ENCODE measurements at regions not wholly inside any gene's neighbourhood (a gene's known extent, or its start where the extent isn't known, plus 50 kb on each side); places are given as distances from the start of the nearest gene placed in this dataset.

DNA sequence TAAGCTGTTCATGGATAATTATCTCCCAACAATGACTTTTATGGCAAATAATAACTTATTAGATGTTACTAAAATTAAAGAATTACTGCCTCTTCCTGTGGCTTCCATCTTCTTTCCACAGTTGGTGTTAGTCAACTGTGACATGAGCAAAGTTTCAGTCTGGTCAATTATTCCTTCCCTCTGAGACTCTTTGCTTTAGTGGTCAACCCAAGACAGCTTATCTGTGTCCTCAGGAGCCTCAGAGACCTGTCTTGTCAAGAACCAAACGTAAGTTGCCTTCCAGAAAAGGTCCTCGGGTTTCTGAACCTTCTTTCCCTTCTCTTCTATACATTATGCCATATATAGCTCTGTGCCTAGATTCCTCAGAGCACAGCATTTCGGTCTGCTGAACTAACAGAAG, 263.2 kb upstream of the ZP4 start:
- no peak for TF ChIP-seq PCBP2 (optimal IDR thresholded peaks at IDR 0.05; ENCODE audit: low read depth, low read length, poor library complexity, severe bottlenecking)
- TF ChIP-seq POLR2AphosphoS5 (IDR thresholded peaks at IDR 0.05; ENCODE audit: low read depth, low read length) = no peak
- TF ChIP-seq, protein P1, sequence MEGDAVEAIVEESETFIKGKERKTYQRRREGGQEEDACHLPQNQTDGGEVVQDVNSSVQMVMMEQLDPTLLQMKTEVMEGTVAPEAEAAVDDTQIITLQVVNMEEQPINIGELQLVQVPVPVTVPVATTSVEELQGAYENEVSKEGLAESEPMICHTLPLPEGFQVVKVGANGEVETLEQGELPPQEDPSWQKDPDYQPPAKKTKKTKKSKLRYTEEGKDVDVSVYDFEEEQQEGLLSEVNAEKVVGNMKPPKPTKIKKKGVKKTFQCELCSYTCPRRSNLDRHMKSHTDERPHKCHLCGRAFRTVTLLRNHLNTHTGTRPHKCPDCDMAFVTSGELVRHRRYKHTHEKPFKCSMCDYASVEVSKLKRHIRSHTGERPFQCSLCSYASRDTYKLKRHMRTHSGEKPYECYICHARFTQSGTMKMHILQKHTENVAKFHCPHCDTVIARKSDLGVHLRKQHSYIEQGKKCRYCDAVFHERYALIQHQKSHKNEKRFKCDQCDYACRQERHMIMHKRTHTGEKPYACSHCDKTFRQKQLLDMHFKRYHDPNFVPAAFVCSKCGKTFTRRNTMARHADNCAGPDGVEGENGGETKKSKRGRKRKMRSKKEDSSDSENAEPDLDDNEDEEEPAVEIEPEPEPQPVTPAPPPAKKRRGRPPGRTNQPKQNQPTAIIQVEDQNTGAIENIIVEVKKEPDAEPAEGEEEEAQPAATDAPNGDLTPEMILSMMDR (CRISPR knock-in tag; IDR thresholded peaks at IDR 0.05) = no peak
- TF ChIP-seq CBX5 (CRISPR knock-in tag; IDR thresholded peaks at IDR 0.05; ENCODE audit: borderline replicate concordance) = no peak
- TF ChIP-seq, protein P2, sequence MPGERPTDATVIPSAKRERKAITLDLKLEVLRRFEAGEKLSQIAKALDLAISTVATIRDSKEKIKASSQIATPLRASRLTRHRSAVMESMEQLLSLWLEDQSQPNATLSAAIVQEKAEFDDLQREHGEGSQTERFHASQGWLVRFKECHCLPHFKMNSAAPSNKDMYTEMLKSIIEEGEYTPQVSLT (CRISPR knock-in tag; IDR thresholded peaks at IDR 0.05; ENCODE audit: borderline replicate concordance, low read depth) = no peak
- TF ChIP-seq SATB2 (CRISPR knock-in tag; IDR thresholded peaks at IDR 0.05) = no peak
- TF ChIP-seq SAFB2 (CRISPR knock-in tag; IDR thresholded peaks at IDR 0.05; ENCODE audit: borderline replicate concordance, low read depth) = no peak
- TF ChIP-seq, protein P3, sequence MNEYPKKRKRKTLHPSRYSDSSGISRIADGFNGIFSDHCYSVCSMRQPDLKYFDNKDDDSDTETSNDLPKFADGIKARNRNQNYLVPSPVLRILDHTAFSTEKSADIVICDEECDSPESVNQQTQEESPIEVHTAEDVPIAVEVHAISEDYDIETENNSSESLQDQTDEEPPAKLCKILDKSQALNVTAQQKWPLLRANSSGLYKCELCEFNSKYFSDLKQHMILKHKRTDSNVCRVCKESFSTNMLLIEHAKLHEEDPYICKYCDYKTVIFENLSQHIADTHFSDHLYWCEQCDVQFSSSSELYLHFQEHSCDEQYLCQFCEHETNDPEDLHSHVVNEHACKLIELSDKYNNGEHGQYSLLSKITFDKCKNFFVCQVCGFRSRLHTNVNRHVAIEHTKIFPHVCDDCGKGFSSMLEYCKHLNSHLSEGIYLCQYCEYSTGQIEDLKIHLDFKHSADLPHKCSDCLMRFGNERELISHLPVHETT (CRISPR knock-in tag; conservative IDR thresholded peaks at IDR 0.05) = no peak
- TF ChIP-seq, protein P4, sequence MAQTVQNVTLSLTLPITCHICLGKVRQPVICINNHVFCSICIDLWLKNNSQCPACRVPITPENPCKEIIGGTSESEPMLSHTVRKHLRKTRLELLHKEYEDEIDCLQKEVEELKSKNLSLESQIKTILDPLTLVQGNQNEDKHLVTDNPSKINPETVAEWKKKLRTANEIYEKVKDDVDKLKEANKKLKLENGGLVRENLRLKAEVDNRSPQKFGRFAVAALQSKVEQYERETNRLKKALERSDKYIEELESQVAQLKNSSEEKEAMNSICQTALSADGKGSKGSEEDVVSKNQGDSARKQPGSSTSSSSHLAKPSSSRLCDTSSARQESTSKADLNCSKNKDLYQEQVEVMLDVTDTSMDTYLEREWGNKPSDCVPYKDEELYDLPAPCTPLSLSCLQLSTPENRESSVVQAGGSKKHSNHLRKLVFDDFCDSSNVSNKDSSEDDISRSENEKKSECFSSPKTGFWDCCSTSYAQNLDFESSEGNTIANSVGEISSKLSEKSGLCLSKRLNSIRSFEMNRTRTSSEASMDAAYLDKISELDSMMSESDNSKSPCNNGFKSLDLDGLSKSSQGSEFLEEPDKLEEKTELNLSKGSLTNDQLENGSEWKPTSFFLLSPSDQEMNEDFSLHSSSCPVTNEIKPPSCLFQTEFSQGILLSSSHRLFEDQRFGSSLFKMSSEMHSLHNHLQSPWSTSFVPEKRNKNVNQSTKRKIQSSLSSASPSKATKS (CRISPR knock-in tag; IDR thresholded peaks at IDR 0.05) = no peak
